ENCODE measurements at regions not wholly inside any gene's neighbourhood (a gene's known extent, or its start where the extent isn't known, plus 50 kb on each side); places are given as distances from the start of the nearest gene placed in this dataset.

GRCh38 chr10:3897156-3897555 lies 112.1 kb upstream of the KLF6 start:
- Histone ChIP-seq H3K9ac (ENCODE audit: control insufficient read depth, extremely low read depth, insufficient read depth, low read length) (no peak overlapping the region), H2AFZ (ENCODE audit: control insufficient read depth, low read length) (no peak overlapping the region), H3K9me1 (ENCODE audit: control insufficient read depth, extremely low read depth, insufficient read depth, low read length) (no peaks in the 10 kb centered on the region), H3K9me3 (ENCODE audit: control insufficient read depth, low read depth, low read length) (no peaks in the 10 kb centered on the region), H3K79me2 (ENCODE audit: control insufficient read depth, insufficient read depth, low read length) (no peaks in the 10 kb centered on the region), H3K27ac (ENCODE audit: control insufficient read depth, insufficient read depth, low read length) (peak overlapping the region; percentile 90), H3K36me3 (ENCODE audit: control insufficient read depth in 2 of 2, extremely low read depth in 1 of 2, insufficient read depth in 2 of 2, low read length in 2 of 2) (no peaks in the 10 kb centered on the region), H3K4me3 (ENCODE audit: control insufficient read depth in 2 of 3, extremely low read depth in 1 of 3, insufficient read depth in 2 of 3, low read depth in 1 of 3, low read length in 3 of 3) (no peak overlapping the region), H3K27me3 (ENCODE audit: control insufficient read depth, extremely low read depth, insufficient read depth, low read length) (no peaks in the 10 kb centered on the region), H4K20me1 (ENCODE audit: control insufficient read depth, extremely low read depth, insufficient read depth, low read length) (no peaks in the 10 kb centered on the region), H3K4me1 (ENCODE audit: control insufficient read depth, extremely low read depth, insufficient read depth, low read length) (peaks cover 49% of the 10 kb centered on the region), H3K4me2 (ENCODE audit: control insufficient read depth, extremely low read depth, insufficient read depth, low read depth, low read length) (peak overlapping the region; percentile 41)
- peak; percentile 75 for FAIRE-seq
- dilution Hi-C loops (cut with MboI; ENCODE audit: extremely low pct_ligation_motif_present, low sequenced_read_pairs): no loop called here
- DNase-seq (ENCODE audit: low read depth, low spot score): no peak
- no peak for TF ChIP-seq CTCF (optimal IDR thresholded peaks at IDR 0.05 in 1 of 3, IDR thresholded peaks at IDR 0.05 in 1 of 3, conservative IDR thresholded peaks at IDR 0.05 in 1 of 3; ENCODE audit: extremely low read depth in 1 of 3, insufficient read depth in 2 of 3, low read length in 3 of 3)
- no peak for TF ChIP-seq EZH2 (IDR thresholded peaks at IDR 0.05; ENCODE audit: low read length)

- H3K27ac ChIP-seq (ENCODE audit: control insufficient read depth, insufficient read depth, low read length): peak overlapping the region; percentile 90
- H3K4me1 ChIP-seq (ENCODE audit: control insufficient read depth, extremely low read depth, insufficient read depth, low read length): peaks cover 50% of the 10 kb centered on the region
- no peak for DNase-seq (ENCODE audit: low read depth, low spot score)
- no peak overlapping the region for H3K4me2 ChIP-seq (ENCODE audit: control insufficient read depth, extremely low read depth, insufficient read depth, low read depth, low read length)
- H2AFZ ChIP-seq (ENCODE audit: control insufficient read depth, low read length): no peak overlapping the region
- no peak overlapping the region for H3K4me3 ChIP-seq (ENCODE audit: control insufficient read depth in 2 of 3, extremely low read depth in 1 of 3, insufficient read depth in 2 of 3, low read depth in 1 of 3, low read length in 3 of 3)
- no peak for FAIRE-seq
- no peaks in the 10 kb centered on the region for H3K27me3 ChIP-seq (ENCODE audit: control insufficient read depth, extremely low read depth, insufficient read depth, low read length)
- no peaks in the 10 kb centered on the region for H4K20me1 ChIP-seq (ENCODE audit: control insufficient read depth, extremely low read depth, insufficient read depth, low read length)
- H3K36me3 ChIP-seq (ENCODE audit: control insufficient read depth in 2 of 2, extremely low read depth in 1 of 2, insufficient read depth in 2 of 2, low read length in 2 of 2): no peaks in the 10 kb centered on the region
- TF ChIP-seq CTCF (optimal IDR thresholded peaks at IDR 0.05 in 1 of 3, IDR thresholded peaks at IDR 0.05 in 1 of 3, conservative IDR thresholded peaks at IDR 0.05 in 1 of 3; ENCODE audit: extremely low read depth in 1 of 3, insufficient read depth in 2 of 3, low read length in 3 of 3): no peak
- TF ChIP-seq EZH2 (IDR thresholded peaks at IDR 0.05; ENCODE audit: low read length): no peak
- H3K79me2 ChIP-seq (ENCODE audit: control insufficient read depth, insufficient read depth, low read length): no peaks in the 10 kb centered on the region
- no peak overlapping the region for H3K9ac ChIP-seq (ENCODE audit: control insufficient read depth, extremely low read depth, insufficient read depth, low read length)
- no peaks in the 10 kb centered on the region for H3K9me3 ChIP-seq (ENCODE audit: control insufficient read depth, low read depth, low read length)
- H3K9me1 ChIP-seq (ENCODE audit: control insufficient read depth, extremely low read depth, insufficient read depth, low read length): no peaks in the 10 kb centered on the region
- dilution Hi-C loops (cut with MboI; ENCODE audit: extremely low pct_ligation_motif_present, low sequenced_read_pairs): no loop called here
Measured at GRCh38 chr10:3896161-3896560, 111.2 kb upstream of the KLF6 start.

Measured in keratinocyte (primary cell).